Osteocyte (in vitro differentiated cells): ENCODE measurements at regions not wholly inside any gene's neighbourhood (a gene's known extent, or its start where the extent isn't known, plus 50 kb on each side); places are given as distances from the start of the nearest gene placed in this dataset.

ENCODE experiments used
- DNase-seq: peaks from one replicate; pipeline ENCODE4 v3.0.0; 2021; ENCODE audit warnings: mixed read lengths; ENCODE audit not compliant: unreplicated experiment; ENCODE audit errors: extremely low spot score
- H3K27ac Mint-ChIP-seq: one replicate; pipeline ENCODE4 v1.8.0; 2021; ENCODE audit warnings: mild to moderate bottlenecking, mixed read lengths; ENCODE audit not compliant: unreplicated experiment
- H3K27me3 Mint-ChIP-seq: one replicate; pipeline ENCODE4 v1.8.0; 2021; ENCODE audit warnings: mixed read lengths; ENCODE audit not compliant: unreplicated experiment
- H3K36me3 Mint-ChIP-seq: one replicate; pipeline ENCODE4 v1.8.0; 2021; ENCODE audit warnings: mixed read lengths; ENCODE audit not compliant: unreplicated experiment
- H3K4me1 Mint-ChIP-seq: one replicate; pipeline ENCODE4 v1.8.0; 2021; ENCODE audit warnings: mixed read lengths; ENCODE audit not compliant: unreplicated experiment
- H3K4me3 Mint-ChIP-seq: one replicate; pipeline ENCODE4 v1.8.0; 2021; ENCODE audit warnings: mild to moderate bottlenecking, moderate library complexity, mixed read lengths; ENCODE audit not compliant: unreplicated experiment
- H3K9me3 Mint-ChIP-seq: one replicate; pipeline ENCODE4 v1.8.0; 2021; ENCODE audit warnings: mixed read lengths; ENCODE audit not compliant: unreplicated experiment
- CTCF ChIP-seq: fragments of 200-600 bp; sonication (generic); IDR thresholded peaks from 2 replicates; pipeline ENCODE4 v1.5.0; 2021; ENCODE audit warnings: antibody characterized with exemption, mild to moderate bottlenecking, moderate library complexity

GRCh38 chr12:76646366-76646765, 86.8 kb upstream of the OSBPL8 start:
- no peak overlapping the region for H3K4me3 Mint-ChIP-seq
- DNase-seq = no peak
- H3K9me3 Mint-ChIP-seq = no peaks in the 10 kb centered on the region
- H3K4me1 Mint-ChIP-seq = peaks cover 7% of the 10 kb centered on the region
- TF ChIP-seq CTCF = no peak
- H3K27me3 Mint-ChIP-seq = no peaks in the 10 kb centered on the region
- H3K36me3 Mint-ChIP-seq = no peaks in the 10 kb centered on the region
- H3K27ac Mint-ChIP-seq = no peak overlapping the region

- H3K9me3 Mint-ChIP-seq = no peaks in the 10 kb centered on the region
- no peak for DNase-seq
- no peaks in the 10 kb centered on the region for H3K36me3 Mint-ChIP-seq
- no peak overlapping the region for H3K4me3 Mint-ChIP-seq
- no peaks in the 10 kb centered on the region for H3K27me3 Mint-ChIP-seq
- peaks cover 7% of the 10 kb centered on the region for H3K4me1 Mint-ChIP-seq
- H3K27ac Mint-ChIP-seq = no peak overlapping the region
- no peak for TF ChIP-seq CTCF
These were observed 89.5 kb upstream of the OSBPL8 start for GRCh38 chr12:76649099-76649498.

DNA sequence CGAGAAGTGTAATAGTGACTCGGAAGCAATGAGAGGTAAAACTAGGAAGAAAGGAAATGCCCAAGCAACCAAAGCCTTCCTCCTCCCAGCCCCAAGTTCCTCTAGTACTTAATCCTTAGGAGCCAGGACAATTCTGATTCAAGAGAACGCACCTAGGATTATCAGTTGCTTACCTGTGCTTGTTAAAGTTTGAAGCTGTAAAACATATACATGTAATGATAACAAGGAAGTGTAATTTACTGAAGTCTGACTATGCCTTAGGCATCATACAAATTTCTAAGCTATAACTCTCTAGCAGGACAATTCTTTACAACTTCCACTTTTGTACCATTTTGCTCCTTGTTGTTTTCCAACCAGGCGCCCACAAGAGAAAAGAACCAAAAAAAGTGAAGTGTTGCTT, 92.8 kb upstream of the OSBPL8 start:
- Mint-ChIP-seq H3K9me3 (no peaks in the 10 kb centered on the region), H3K4me3 (no peak overlapping the region), H3K36me3 (no peaks in the 10 kb centered on the region), H3K27me3 (no peaks in the 10 kb centered on the region), H3K4me1 (peaks cover 7% of the 10 kb centered on the region), H3K27ac (no peak overlapping the region)
- TF ChIP-seq CTCF = no peak
- no peak for DNase-seq

DNA sequence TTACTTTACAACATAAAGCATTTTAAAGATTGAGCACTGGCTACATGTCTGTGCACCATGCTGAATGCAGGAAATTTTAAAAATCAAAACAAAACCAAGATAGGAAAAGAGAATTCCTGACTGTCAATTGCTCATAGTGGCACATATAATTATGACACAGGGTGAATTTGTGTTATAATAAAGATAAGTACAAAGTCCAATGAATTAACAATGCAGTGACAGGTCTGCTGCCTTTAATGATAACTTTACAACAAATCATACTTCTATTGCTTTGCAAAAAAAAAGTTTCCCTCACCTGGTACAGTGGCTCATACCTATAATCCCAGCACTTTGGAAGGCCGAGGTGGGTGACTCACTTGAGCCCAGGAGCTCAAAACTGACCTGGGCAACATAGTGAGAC, 93.8 kb upstream of the OSBPL8 start:
- H3K9me3 Mint-ChIP-seq = peaks cover 3% of the 10 kb centered on the region
- peaks cover 4% of the 10 kb centered on the region for H3K4me1 Mint-ChIP-seq
- H3K4me3 Mint-ChIP-seq = no peak overlapping the region

DNA sequence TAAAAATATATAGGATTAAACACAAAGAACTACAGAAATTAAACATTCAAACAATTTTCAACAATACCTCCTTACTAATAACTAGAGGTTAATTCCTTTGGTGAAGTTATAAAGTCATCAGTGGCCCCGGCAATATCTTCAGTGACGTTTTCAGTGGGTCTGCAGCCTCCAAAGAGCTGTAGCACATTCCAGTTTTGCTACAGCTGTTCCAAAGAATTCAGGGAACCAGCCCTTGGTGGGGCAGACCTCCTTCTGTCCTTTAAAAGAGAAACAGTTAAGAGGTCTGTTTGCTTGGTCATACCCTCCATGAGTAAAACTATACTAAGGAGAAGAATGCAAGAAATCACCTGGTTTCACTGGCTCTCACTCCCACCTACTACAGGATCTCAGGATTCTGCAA, 99.2 kb upstream of the ZDHHC17 start:
- Mint-ChIP-seq H3K4me1 (peaks cover 3% of the 10 kb centered on the region), H3K36me3 (no peaks in the 10 kb centered on the region), H3K4me3 (no peak overlapping the region), H3K27ac (no peak overlapping the region), H3K9me3 (no peaks in the 10 kb centered on the region), H3K27me3 (no peaks in the 10 kb centered on the region)
- DNase-seq = no peak
- TF ChIP-seq CTCF = no peak

More for the DNA sequence above, 93.8 kb upstream of the OSBPL8 start:
- no peak for TF ChIP-seq CTCF
- H3K36me3 Mint-ChIP-seq = no peaks in the 10 kb centered on the region
- DNase-seq = no peak
- no peak overlapping the region for H3K27ac Mint-ChIP-seq
- H3K27me3 Mint-ChIP-seq = no peaks in the 10 kb centered on the region
